GM12878 (cell line): ENCODE measurements at regions not wholly inside any gene's neighbourhood (a gene's known extent, or its start where the extent isn't known, plus 50 kb on each side); places are given as distances from the start of the nearest gene placed in this dataset.

Source experiments
- ATAC-seq: fragments of 200-7000 bp; cut with Tn5 transposase; 3 replicates; pipeline ENCODE4 v1.9.1; 2020; ENCODE audit warnings: mild to moderate bottlenecking, moderate library complexity
- BruUV-seq: library from RNA; stranded (reverse); fragments of 400-500 nt; replicated peaks from 2 replicates; lab custom pipeline; 2021; lab: Mats Ljungman, UMichigan
- CTCF ChIA-PET: fragments of 300-600 bp; sonication (Branson Sonifier 250); formaldehyde crosslinking; extraction: SDS; loops from one replicate; lab custom pipeline; 2021; ENCODE audit warnings: inconsistent platforms; lab: Yijun Ruan, JAX
- POLR2A ChIA-PET: fragments of 350-600 bp; formaldehyde crosslinking; extraction: SDS; loops from one replicate; lab custom pipeline; 2021; ENCODE audit warnings: inconsistent platforms; lab: Charles Lee
- RAD21 ChIA-PET: fragments of 300-600 bp; sonication (Branson Sonifier 250); formaldehyde crosslinking; loops from one replicate; lab custom pipeline; 2023; ENCODE audit warnings: antibody characterized with exemption; ENCODE audit not compliant: unreplicated experiment; lab: Charles Lee
- SMC1A ChIA-PET: fragments of 300-600 bp; sonication (Branson Sonifier 250); formaldehyde crosslinking; loops from one replicate; lab custom pipeline; 2023; ENCODE audit not compliant: unreplicated experiment, uncharacterized antibody; lab: Charles Lee
- DNase-seq: peaks from one replicate; pipeline ENCODE4 v3.0.0-alpha.2; 2011; ENCODE audit warnings: low read depth, low spot score
- FAIRE-seq: peaks from 3 replicates; lab custom pipeline; 2011; peaks lifted over from hg19 to GRCh38; lab: Jason Lieb, UNC
- H2AFZ ChIP-seq: 2 replicates; pipeline ENCODE4 v1.6.0; 2011; ENCODE audit warnings: low read depth, low read length, control low read depth; ENCODE audit not compliant: control insufficient read depth
- H3K27ac ChIP-seq: 2 replicates; pipeline ENCODE4 v1.5.1; 2011; ENCODE audit warnings: control low read depth; ENCODE audit not compliant: control insufficient read depth, insufficient read depth
- H3K27me3 ChIP-seq, 2 experiments: replicated peaks in 1 of 2; 2 replicates each; pipeline versions ENCODE4 v1.6.0 to v1.6.1; 2011; ENCODE audit warnings: low read length in 1 of 2; ENCODE audit not compliant: control insufficient read depth in 2 of 2, insufficient read depth in 2 of 2
- H3K36me3 ChIP-seq, 2 experiments: 2 replicates each; pipeline ENCODE4 v1.5.1; 2011; ENCODE audit warnings: low read length in 1 of 2; ENCODE audit not compliant: control insufficient read depth in 2 of 2, insufficient read depth in 2 of 2
- H3K4me1 ChIP-seq: 2 replicates; pipeline ENCODE4 v1.6.1; 2011; ENCODE audit warnings: mild to moderate bottlenecking, low read length, moderate library complexity, mixed read lengths; ENCODE audit not compliant: control insufficient read depth, insufficient read depth
- H3K4me2 ChIP-seq: 2 replicates; pipeline ENCODE4 v1.6.0; 2011; ENCODE audit warnings: control low read depth; ENCODE audit not compliant: control insufficient read depth, insufficient read depth
- H3K4me3 ChIP-seq: fragments of 200-600 bp; sonication (generic); 2 replicates; pipeline ENCODE4 v1.5.1; 2016
- H3K79me2 ChIP-seq: 2 replicates; pipeline ENCODE4 v1.6.0; 2011; ENCODE audit warnings: low read length; ENCODE audit not compliant: control insufficient read depth, insufficient read depth
- H3K9ac ChIP-seq: 2 replicates; pipeline ENCODE4 v1.8.0; 2011; ENCODE audit warnings: low read length, control low read depth, mixed read lengths; ENCODE audit not compliant: control insufficient read depth, insufficient read depth
- H3K9me3 ChIP-seq: replicated peaks from 3 replicates; pipeline ENCODE4 v1.5.1; 2011; ENCODE audit warnings: mild to moderate bottlenecking, low read length; ENCODE audit not compliant: control insufficient read depth, insufficient read depth
- H4K20me1 ChIP-seq: 2 replicates; pipeline ENCODE4 v1.6.0; 2011; ENCODE audit not compliant: control insufficient read depth, insufficient read depth
- BCLAF1 ChIP-seq: fragments of 450-650 bp; IDR thresholded peaks from 2 replicates; pipeline ENCODE4 v1.6.1; 2017; ENCODE audit warnings: antibody characterized with exemption, mild to moderate bottlenecking, moderate library complexity
- CHD1 ChIP-seq: IDR thresholded peaks from 2 replicates; pipeline ENCODE4 v1.6.1; 2012; ENCODE audit warnings: low read depth, low read length, improper control_type of control experiment
- E4F1 ChIP-seq: fragments of 450-650 bp; IDR thresholded peaks from 2 replicates; pipeline ENCODE4 v1.6.1; 2018; ENCODE audit warnings: borderline replicate concordance, mild to moderate bottlenecking; ENCODE audit not compliant: partially characterized antibody
- HCFC1 ChIP-seq: fragments of 150-350 bp; IDR thresholded peaks from 2 replicates; pipeline ENCODE4 v1.6.1; 2014; ENCODE audit warnings: low read length
- HDAC2 ChIP-seq: fragments of 200-600 bp; sonication (generic); IDR thresholded peaks from 2 replicates; pipeline ENCODE4 v1.6.1; 2017
- HDGF ChIP-seq: fragments of 450-650 bp; IDR thresholded peaks from 2 replicates; pipeline ENCODE4 v1.6.1; 2016; ENCODE audit warnings: antibody characterized with exemption
- KAT2A ChIP-seq: conservative IDR thresholded peaks from 2 replicates; pipeline ENCODE4 v1.6.1; 2011; ENCODE audit warnings: low read depth, low read length; ENCODE audit not compliant: control insufficient read depth
- KLF5 ChIP-seq: fragments of 450-650 bp; IDR thresholded peaks from 2 replicates; pipeline ENCODE4 v1.6.1; 2014; ENCODE audit warnings: mild to moderate bottlenecking; ENCODE audit not compliant: partially characterized antibody
- MXI1 ChIP-seq: fragments of 150-350 bp; IDR thresholded peaks from 2 replicates; pipeline ENCODE4 v1.6.1; 2011; ENCODE audit warnings: low read depth, mild to moderate bottlenecking, inconsistent platforms, low read length, improper control_type of control experiment
- NFIC ChIP-seq: IDR thresholded peaks from 2 replicates; pipeline ENCODE4 v1.6.1; 2012; ENCODE audit warnings: low read depth, mild to moderate bottlenecking, inconsistent platforms, low read length, moderate library complexity
- NR2F1 ChIP-seq: fragments of 450-650 bp; conservative IDR thresholded peaks from 2 replicates; pipeline ENCODE4 v1.6.1; 2017; ENCODE audit warnings: mild to moderate bottlenecking
- PAX5 ChIP-seq: IDR thresholded peaks from 2 replicates; pipeline ENCODE4 v1.6.1; 2011; ENCODE audit warnings: low read depth, low read length, borderline replicate concordance
- POLR2AphosphoS2 ChIP-seq: IDR thresholded peaks from 2 replicates; pipeline ENCODE4 v1.6.1; 2011; ENCODE audit warnings: low read depth, mild to moderate bottlenecking, low read length, improper control_type of control experiment, moderate library complexity
- POU2F2 ChIP-seq: IDR thresholded peaks from 3 replicates; pipeline ENCODE4 v1.6.1; 2011; ENCODE audit warnings: low read depth, mild to moderate bottlenecking, low read length, borderline replicate concordance
- SMARCA5 ChIP-seq: fragments of 450-650 bp; IDR thresholded peaks from 2 replicates; pipeline ENCODE4 v1.6.1; 2017; ENCODE audit warnings: mild to moderate bottlenecking
- SMC3 ChIP-seq: IDR thresholded peaks from 2 replicates; pipeline ENCODE4 v1.6.1; 2011; ENCODE audit warnings: low read length, improper control_type of control experiment, borderline replicate concordance
- STAT3 ChIP-seq: IDR thresholded peaks from 2 replicates; pipeline ENCODE4 v1.6.1; 2011; ENCODE audit warnings: low read depth, low read length, improper control_type of control experiment
- USF2 ChIP-seq: IDR thresholded peaks from 2 replicates; pipeline ENCODE4 v1.6.1; 2011; ENCODE audit warnings: low read depth, low read length, improper control_type of control experiment, borderline replicate concordance
- YY1 ChIP-seq: IDR thresholded peaks from 2 replicates; pipeline ENCODE4 v1.6.1; 2011; ENCODE audit warnings: low read depth, mild to moderate bottlenecking, low read length
- WGBS: methylation state at CpG from one replicate; pipeline ENCODE4 v1.1.6; 2016; ENCODE audit warnings: low lambda C conversion rate; ENCODE audit not compliant: insufficient replicate concordance, insufficient coverage; ENCODE audit errors: missing lambda C conversion rate; 5-methylcytosine and 5-hydroxymethylcytosine counted together
- in situ Hi-C: fragments of 300-500 bp; cut with MboI; formaldehyde crosslinking; loops from 9 replicates; pipeline ENCODE4 v1.14.3; 2018; ENCODE audit warnings: mixed read lengths
- intact Hi-C: fragments of 100-400 bp; cut with micrococcal nuclease; formaldehyde crosslinking; loops from one replicate; pipeline ENCODE4 v1.14.2; 2022; ENCODE audit not compliant: unreplicated experiment

GRCh38 chr5:39486790-39487189 lies 62.0 kb upstream of the DAB2 start:
- SMC1A ChIA-PET = no interaction called here

More at GRCh38 chr5:39486790-39487189, 62.0 kb upstream of the DAB2 start:
- intact Hi-C loops = no loop called here
- no peak overlapping the region for H3K27ac ChIP-seq
- no peak overlapping the region for H3K4me3 ChIP-seq
- H3K27me3 ChIP-seq = no peaks in the 10 kb centered on the region
- H3K9me3 ChIP-seq = no peaks in the 10 kb centered on the region
- no peaks in the 10 kb centered on the region for H3K4me1 ChIP-seq
- CTCF ChIA-PET = interaction anchor here (1.3 to 1.4 kb wide), 2 partner anchors 61 to 111 kb away, joined by 3 to 5 read pairs; no protein-coding TSS in a partner anchor
- in situ Hi-C loops = no loop called here
- H3K36me3 ChIP-seq = no peaks in the 10 kb centered on the region
- no peak overlapping the region for H2AFZ ChIP-seq
- H3K9ac ChIP-seq = no peak overlapping the region
- no peak for ATAC-seq
- no peaks in the 10 kb centered on the region for H3K79me2 ChIP-seq
- POLR2A ChIA-PET = no interaction called here
- no peaks in the 10 kb centered on the region for H4K20me1 ChIP-seq
- no TSS peak for BruUV-seq
- no peak for FAIRE-seq
- DNase-seq = no peak
- TF ChIP-seq KAT2A = no peak
- no peak for TF ChIP-seq HCFC1
- no peak for TF ChIP-seq E4F1
- no peak for TF ChIP-seq USF2
- no peak for TF ChIP-seq HDAC2
- no peak for TF ChIP-seq NFIC
- TF ChIP-seq POU2F2 = no peak
- no peak for TF ChIP-seq YY1
- no peak for TF ChIP-seq STAT3
- no peak for TF ChIP-seq HDGF
- no peak for TF ChIP-seq CHD1
- no peak for TF ChIP-seq KLF5
- no peak for TF ChIP-seq PAX5
- TF ChIP-seq SMARCA5 = no peak
- TF ChIP-seq BCLAF1 = no peak
- TF ChIP-seq POLR2AphosphoS2 = no peak
- no peak for TF ChIP-seq NR2F1
- TF ChIP-seq MXI1 = no peak
- TF ChIP-seq SMC3 = no peak
- RAD21 ChIA-PET = no interaction called here
- H3K4me2 ChIP-seq = no peak overlapping the region
- WGBS = 5% methylated on average over 2 of the region's 2 CpGs
